Transverse colon (tissue), 4 donors: ENCODE measurements at regions not wholly inside any gene's neighbourhood (a gene's known extent, or its start where the extent isn't known, plus 50 kb on each side); places are given as distances from the start of the nearest gene placed in this dataset.

ENCODE experiments used
- DNase-seq: peaks from one replicate; pipeline ENCODE4 v3.0.0-alpha.2; 2019
- H3K27ac ChIP-seq, 4 donors: fragments of 200-600 bp; sonication (generic); 2 replicates each; pipeline ENCODE4 v1.5.1; 2016 to 2018; ENCODE audit warnings: inconsistent platforms in 4 of 4
- H3K27me3 ChIP-seq: fragments of 200-600 bp; sonication (generic); 2 replicates; pipeline ENCODE4 v1.5.1; 2017; ENCODE audit warnings: inconsistent platforms
- H3K36me3 ChIP-seq, 4 donors: fragments of 200-600 bp; sonication (generic); 2 replicates each; pipeline ENCODE4 v1.5.1; 2017 to 2019; ENCODE audit warnings: inconsistent platforms in 4 of 4
- H3K4me1 ChIP-seq, 4 donors: fragments of 200-600 bp; sonication (generic); 2 replicates each; pipeline ENCODE4 v1.5.1; 2017 to 2020; ENCODE audit warnings: inconsistent platforms in 4 of 4
- H3K4me3 ChIP-seq, 4 donors: fragments of 200-600 bp; sonication (generic); 1 replicate in 1 of 4; 2 replicates in 3 of 4; pipeline versions ENCODE4 v1.5.1 to v1.6.1; 2017 to 2019; ENCODE audit warnings: inconsistent platforms in 4 of 4
- H3K9me3 ChIP-seq, 2 donors: fragments of 200-600 bp; sonication (generic); 2 replicates each; pipeline ENCODE4 v1.5.1; 2017 to 2019; ENCODE audit warnings: inconsistent platforms in 2 of 2
- CTCF ChIP-seq, 5 experiments: fragments of 200-600 bp in 3 of 5; fragments of 450-650 bp in 2 of 5; sonication (generic) in 3 of 5; IDR thresholded peaks; 1 replicate in 2 of 5; 2 replicates in 3 of 5; pipeline ENCODE4 v1.5.1; 2016 to 2017; ENCODE audit warnings: antibody characterized with exemption in 5 of 5, inconsistent platforms in 3 of 5, mild to moderate bottlenecking in 2 of 5, moderate library complexity in 1 of 5
- EP300 ChIP-seq: sonication (generic); formaldehyde crosslinking; IDR thresholded peaks from one replicate; pipeline ENCODE4 v1.6.1; 2017; ENCODE audit warnings: antibody characterized with exemption, low read depth
- POLR2A ChIP-seq: fragments of 450-650 bp; IDR thresholded peaks from one replicate; pipeline ENCODE4 v1.6.1; 2016; ENCODE audit warnings: antibody characterized with exemption, mild to moderate bottlenecking, moderate library complexity
- POLR2AphosphoS5 ChIP-seq, 3 donors: sonication (generic); formaldehyde crosslinking; IDR thresholded peaks; one replicate each; pipeline ENCODE4 v1.6.1; 2016; ENCODE audit warnings: antibody characterized with exemption in 3 of 3
- WGBS, 2 donors: methylation state at CpG; one replicate each; pipeline ENCODE4 v1.1.5; 2018; ENCODE audit warnings: low coverage in 1 of 2; 5-methylcytosine and 5-hydroxymethylcytosine counted together
- in situ Hi-C, 4 donors: fragments of 200-750 bp; cut with MboI; loops; one replicate each; pipeline versions ENCODE4 v1.15.0 to v1.15.1; 2017; ENCODE audit warnings: low sequenced_read_pairs in 3 of 4, low pct_ligation_motif_present in 1 of 4, low pct_unique_long_range_greater_than_20kb in 1 of 4
- intact Hi-C: fragments of 100-400 bp; cut with DNase I; formaldehyde crosslinking; loops from one replicate; pipeline ENCODE4 v1.15.1; 2023; ENCODE audit warnings: low total_unique reads

- Histone ChIP-seq H3K36me3 (no peaks in the 10 kb centered on the region), H3K27me3 (no peaks in the 10 kb centered on the region), H3K27ac (peak overlapping the region; percentile 71 to 77 (median 75)), H3K4me1 (peaks cover 4 to 32% (median 16%) of the 10 kb centered on the region in 4 donors), H3K4me3 (peak overlapping the region in 2 of 4 donors; percentile 4 to 24), H3K9me3 (no peaks in the 10 kb centered on the region)
- WGBS, 2 donors: 65 to 68% methylated on average over 8 to 9 of the region's 9 CpGs
- in situ Hi-C loops: no loop called here
- DNase-seq: no peak
- TF ChIP-seq CTCF (IDR thresholded peaks at IDR 0.05): no peak
- no peak for TF ChIP-seq POLR2A
- no peak for TF ChIP-seq EP300
- peak in 1 of 3 donors; percentile 16 for TF ChIP-seq POLR2AphosphoS5 (IDR thresholded peaks at IDR 0.05)
- intact Hi-C loops: no loop called here
Measured at GRCh38 chr9:684054-684890, 157.2 kb upstream of the DMRT1 start.

DNA sequence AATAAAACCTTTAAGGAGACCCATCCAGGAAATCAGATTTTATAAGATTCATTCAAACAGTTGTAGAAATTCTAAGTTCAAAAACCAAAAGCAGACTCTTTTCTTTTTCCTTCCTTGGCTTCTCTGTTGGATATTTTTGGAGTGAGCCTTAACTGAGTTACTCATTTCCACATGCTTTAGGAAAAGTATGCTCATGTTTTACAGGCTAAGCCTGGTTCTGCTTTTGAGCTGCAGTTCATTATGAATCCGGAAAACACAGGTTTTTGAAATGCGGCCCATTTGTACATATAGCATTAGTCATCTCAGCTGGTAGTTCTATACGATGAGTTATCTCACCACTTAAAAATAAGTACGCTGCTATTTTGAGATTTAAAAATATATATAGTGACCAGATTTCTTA is 156.6 kb upstream of the DMRT1 start:
- peak overlapping the region; percentile 71 to 77 (median 75) for H3K27ac ChIP-seq
- peak overlapping the region in 2 of 4 donors; percentile 4 to 24 for H3K4me3 ChIP-seq
- intact Hi-C loops: no loop called here
- no peak for DNase-seq
- WGBS, 2 donors: 51 to 56% methylated on average over 4 of the region's 4 CpGs
- no peaks in the 10 kb centered on the region for H3K9me3 ChIP-seq
- H3K36me3 ChIP-seq: no peaks in the 10 kb centered on the region
- TF ChIP-seq CTCF (IDR thresholded peaks at IDR 0.05): no peak
- no peak for TF ChIP-seq EP300
- TF ChIP-seq POLR2AphosphoS5 (IDR thresholded peaks at IDR 0.05): no peak
- no peak for TF ChIP-seq POLR2A
- H3K27me3 ChIP-seq: no peaks in the 10 kb centered on the region
- in situ Hi-C loops: no loop called here
- peaks cover 4 to 32% (median 16%) of the 10 kb centered on the region in 4 donors for H3K4me1 ChIP-seq

GRCh38 chr9:686321-686813 is 155.1 kb upstream of the DMRT1 start:
- in situ Hi-C loops (no loop called here), intact Hi-C loops (no loop called here)
- Histone ChIP-seq H3K27ac (peak overlapping the region; percentile 71 to 77 (median 75)), H3K27me3 (no peaks in the 10 kb centered on the region), H3K4me3 (no peak overlapping the region), H3K4me1 (peaks cover 4 to 32% (median 17%) of the 10 kb centered on the region in 4 donors), H3K9me3 (no peaks in the 10 kb centered on the region), H3K36me3 (no peaks in the 10 kb centered on the region)
- WGBS, 2 donors: 71 to 73% methylated on average over 5 to 7 of the region's 7 CpGs
- no peak for TF ChIP-seq CTCF (IDR thresholded peaks at IDR 0.05)
- no peak for TF ChIP-seq POLR2A
- TF ChIP-seq EP300: no peak
- TF ChIP-seq POLR2AphosphoS5 (IDR thresholded peaks at IDR 0.05): peak in 1 of 3 donors; percentile 9
- no peak for DNase-seq

- in situ Hi-C loops (no loop called here), intact Hi-C loops (no loop called here)
- peak overlapping the region; percentile 23 to 77 (median 75) for H3K27ac ChIP-seq
- TF ChIP-seq POLR2AphosphoS5 (IDR thresholded peaks at IDR 0.05): no peak
- H3K36me3 ChIP-seq: no peaks in the 10 kb centered on the region
- H3K4me1 ChIP-seq: peaks cover 4 to 32% (median 19%) of the 10 kb centered on the region in 4 donors
- H3K27me3 ChIP-seq: no peaks in the 10 kb centered on the region
- H3K9me3 ChIP-seq: no peaks in the 10 kb centered on the region
- DNase-seq: no peak
- 95 to 100% methylated on average over 4 of the region's 4 CpGs for WGBS, 2 donors
- H3K4me3 ChIP-seq: no peak overlapping the region
Measured at GRCh38 chr9:687034-687785, 154.3 kb upstream of the DMRT1 start.
